ENCODE measurements at regions not wholly inside any gene's neighbourhood (a gene's known extent, or its start where the extent isn't known, plus 50 kb on each side); places are given as distances from the start of the nearest gene placed in this dataset.

- TF ChIP-seq CTCF (IDR thresholded peaks at IDR 0.05) = no peak
- no peak for TF ChIP-seq POLR2AphosphoS5 (IDR thresholded peaks at IDR 0.05)
- no peak for TF ChIP-seq POLR2A (IDR thresholded peaks at IDR 0.05)
- no peak for TF ChIP-seq EP300 (IDR thresholded peaks at IDR 0.05)
Observed at GRCh38 chr5:54870271-54870670, 115.1 kb downstream of the ESM1 start.

Data from stomach (tissue), 4 donors.